HG03108 (cell line): ENCODE measurements at regions not wholly inside any gene's neighbourhood (a gene's known extent, or its start where the extent isn't known, plus 50 kb on each side); places are given as distances from the start of the nearest gene placed in this dataset.

Source experiments
- ATAC-seq: cut with Tn5 transposase; IDR thresholded peaks from one replicate; pipeline ENCODE4 v1.9.1; 2021; ENCODE audit warnings: moderate library complexity; ENCODE audit not compliant: unreplicated experiment

DNA sequence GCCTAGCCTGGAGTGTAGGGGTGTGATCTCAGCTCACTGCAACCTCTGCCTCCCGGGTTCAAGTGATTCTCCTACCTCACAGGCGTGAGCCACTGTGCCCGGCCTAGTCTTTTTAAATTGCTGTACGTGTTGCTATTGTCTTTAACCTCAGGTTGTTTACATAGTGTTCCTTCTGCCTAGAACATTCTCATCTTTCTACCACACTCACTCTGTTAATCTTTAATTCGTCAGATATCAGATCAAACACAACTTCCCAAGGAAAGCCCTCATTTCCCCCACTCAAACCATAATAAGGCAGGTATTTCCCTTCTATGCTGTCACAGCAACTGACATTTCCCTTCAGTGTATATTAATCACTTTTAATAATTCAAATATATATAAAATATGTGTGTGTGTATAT, 1310.0 kb upstream of the C9orf72 start:
- ATAC-seq, result no peak

DNA sequence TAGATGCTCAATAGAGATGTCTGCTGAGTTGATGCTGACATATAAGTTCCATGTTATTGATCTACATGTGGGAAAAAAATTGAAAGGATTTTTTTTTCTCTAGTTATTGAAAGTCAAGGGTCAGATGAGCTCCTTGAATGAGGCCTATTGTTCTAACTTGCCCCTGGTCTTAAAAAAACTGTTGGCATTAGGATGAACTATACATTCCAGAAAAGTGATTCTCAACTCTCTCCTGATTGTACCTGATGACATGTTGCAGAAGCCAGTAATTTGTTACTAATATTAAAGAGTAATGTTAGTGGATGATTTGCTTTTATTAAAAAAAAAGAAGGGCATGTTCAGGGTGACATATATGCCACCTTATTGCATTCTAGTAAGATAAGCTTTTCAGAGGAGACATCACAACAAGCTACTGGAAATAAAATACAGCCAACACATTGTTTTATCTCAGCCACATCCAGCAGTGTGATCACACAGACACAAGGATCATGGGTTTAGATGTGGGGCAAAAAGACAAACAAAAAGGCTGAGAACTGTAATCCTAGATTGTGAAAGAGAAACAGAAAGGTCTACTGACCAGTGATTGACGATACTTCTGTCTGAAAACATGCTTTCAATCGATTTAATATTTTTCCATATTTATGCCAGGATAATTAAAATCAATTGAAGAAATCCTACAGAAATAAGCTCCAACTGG, 1314.1 kb upstream of the C9orf72 start:
- no peak for ATAC-seq

DNA sequence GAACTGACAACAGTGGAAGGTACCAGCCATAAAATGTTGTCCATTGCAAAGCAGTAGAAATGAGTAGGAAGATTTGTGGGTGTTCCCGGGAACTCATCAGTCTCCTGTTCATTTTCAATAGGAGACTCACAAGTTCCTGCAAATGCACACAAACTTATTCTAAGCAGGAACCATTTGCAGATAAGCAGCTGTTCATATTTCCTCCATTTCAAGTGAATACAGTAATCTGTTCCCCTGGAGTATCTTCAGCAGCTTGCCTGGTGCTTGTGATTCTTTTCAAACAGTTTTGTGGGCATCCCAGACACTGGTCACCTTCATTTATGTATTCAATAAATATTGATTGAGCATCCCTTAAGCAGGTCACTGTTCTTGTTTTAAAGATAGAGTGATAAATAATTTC, 1315.5 kb upstream of the C9orf72 start:
- no peak for ATAC-seq

DNA sequence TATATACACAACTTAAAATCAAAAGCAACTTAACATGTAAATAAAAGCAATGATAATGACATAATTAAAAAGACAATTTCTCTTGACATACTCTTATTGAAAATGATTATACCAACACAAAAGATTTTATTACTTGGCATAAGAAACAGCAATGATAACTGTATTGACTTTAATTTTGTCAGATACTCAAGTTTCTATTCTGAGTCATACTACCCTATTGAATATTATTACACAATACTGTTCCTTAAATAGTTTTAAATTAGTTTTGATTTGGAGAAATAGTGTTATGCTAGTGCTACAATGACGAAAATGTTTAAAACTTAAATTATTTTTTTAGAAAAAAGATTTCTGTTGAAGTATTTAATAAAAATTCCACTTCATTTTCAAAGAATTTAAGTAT, 1319.3 kb upstream of the C9orf72 start:
- ATAC-seq, result no peak

DNA sequence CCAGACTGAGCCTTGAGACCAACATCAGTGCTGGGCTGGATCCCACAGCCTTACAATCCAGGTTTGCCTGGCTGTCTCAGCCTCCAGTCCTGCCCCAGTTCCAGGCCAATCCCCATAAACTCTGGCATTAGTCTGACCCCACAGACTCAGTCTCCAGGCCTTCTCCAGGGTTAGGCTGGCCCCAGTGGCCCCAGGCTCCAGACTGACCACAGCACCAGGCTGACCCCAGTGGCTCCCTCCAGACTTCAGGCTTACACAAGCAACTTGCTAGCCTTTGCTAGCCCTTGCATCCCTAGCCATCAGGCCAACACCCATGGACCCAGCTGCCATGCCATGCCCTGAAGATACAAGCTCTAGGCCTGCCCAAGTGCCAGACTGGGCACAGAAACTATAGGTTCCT, 1326.0 kb upstream of the C9orf72 start:
- ATAC-seq, result no peak

DNA sequence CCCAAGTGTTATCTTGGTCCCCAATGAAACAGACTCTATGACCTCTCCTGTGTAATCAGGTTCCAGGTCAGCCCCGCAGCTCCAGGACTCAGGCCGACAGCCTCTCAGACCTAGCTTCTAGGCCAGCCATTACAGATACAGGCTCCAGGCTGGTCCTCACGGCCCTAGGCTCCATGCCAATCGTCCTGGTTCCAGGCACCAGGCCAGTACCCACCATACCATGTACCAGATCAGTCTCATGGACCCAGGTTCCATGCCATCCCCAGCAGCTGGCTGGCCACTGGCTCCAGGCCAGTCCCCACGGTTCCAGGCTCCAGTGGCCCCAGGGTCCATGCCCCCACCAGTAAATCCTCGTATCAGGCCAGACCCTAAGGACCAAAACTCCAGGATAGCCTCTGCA, 1326.6 kb upstream of the C9orf72 start:
- ATAC-seq, result no peak

DNA sequence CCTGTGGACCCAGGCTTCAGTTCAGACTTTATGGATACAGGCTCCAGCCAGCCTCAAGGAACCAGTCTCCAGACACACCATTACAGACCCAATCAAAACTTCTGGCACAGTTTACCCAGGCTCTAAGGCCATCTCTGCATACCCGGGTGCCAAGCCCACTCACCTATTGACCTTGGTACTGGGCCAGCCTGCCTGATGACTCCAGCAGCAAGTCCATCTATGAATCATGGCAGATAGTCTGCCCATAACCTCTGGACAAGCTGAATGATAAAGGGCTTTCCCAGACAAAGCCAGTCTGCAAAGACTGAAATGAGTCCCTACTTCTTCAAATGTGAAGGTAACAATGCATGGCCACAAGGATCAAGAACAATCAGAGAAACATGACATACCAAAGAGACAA, 1327.1 kb upstream of the C9orf72 start:
- ATAC-seq, result no peak

DNA sequence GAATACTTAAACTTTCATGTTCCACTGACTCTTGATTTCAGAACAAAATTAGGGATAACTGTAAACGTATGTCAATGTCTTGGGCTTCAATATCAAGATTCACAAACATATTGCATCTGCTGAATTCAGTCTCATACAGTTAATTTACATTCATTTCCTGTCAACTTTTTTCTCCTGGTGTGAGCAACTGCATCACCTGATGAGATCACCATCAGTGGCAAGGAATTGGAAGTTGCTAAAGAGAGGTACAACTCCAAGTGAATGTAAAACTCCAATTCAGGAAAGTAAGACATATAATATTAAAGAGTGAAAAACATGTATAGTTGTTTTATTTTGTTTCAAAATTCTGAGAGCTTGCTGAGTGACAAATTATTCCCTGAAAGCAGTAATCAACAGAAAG, 1336.2 kb upstream of the C9orf72 start:
- ATAC-seq, result no peak

DNA sequence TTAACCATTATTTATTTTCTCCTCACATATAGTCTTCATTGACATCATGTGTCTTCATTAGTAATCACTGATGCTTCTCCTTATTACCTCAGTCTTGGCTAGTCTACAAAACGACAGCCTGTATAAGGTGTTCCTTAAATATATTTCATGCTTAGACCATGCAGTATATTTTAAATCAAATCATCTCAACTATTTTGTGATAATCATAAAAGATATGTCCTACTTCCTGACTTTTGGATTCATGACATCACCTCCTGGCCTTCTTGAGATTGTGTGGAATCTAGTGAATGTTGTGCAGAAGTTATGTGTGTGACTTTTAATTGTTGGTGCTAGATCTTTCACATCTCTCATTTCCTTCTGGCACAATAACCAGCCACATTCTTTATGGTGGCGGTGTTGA, 1339.3 kb upstream of the C9orf72 start:
- ATAC-seq, result no peak

DNA sequence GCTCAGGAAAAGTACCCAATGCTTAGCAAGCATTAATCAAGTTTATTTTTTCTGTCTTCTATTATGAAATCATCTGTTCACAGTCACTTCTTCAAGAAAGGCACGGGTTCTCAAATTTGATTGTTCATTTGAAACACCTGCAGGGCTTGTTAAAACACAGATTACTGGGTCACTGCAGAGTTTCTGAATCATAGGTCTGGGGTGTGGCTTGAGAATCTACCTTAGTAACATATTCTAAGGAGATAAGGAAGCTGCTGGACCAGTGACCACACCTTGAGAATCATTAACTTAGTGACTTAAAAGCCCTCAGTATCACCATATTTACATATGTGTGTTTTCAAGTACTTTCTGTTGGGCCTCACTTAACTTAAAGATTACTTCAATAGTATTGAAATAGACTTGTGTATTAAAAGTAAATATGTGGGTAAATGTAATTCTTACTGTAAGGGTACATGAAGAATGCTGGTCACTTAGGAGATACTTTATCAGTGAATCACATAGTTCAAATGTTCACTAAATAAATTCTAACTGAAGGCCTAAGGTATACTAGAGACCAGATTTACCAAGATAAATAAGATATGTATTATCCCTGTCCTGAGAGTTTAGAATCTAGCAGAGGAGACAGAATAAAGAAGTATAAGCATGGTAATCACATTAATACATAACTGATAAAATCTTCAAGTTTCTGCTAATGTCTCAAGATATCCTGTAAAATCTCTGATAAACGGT, 1342.1 kb upstream of the C9orf72 start:
- no peak for ATAC-seq

DNA sequence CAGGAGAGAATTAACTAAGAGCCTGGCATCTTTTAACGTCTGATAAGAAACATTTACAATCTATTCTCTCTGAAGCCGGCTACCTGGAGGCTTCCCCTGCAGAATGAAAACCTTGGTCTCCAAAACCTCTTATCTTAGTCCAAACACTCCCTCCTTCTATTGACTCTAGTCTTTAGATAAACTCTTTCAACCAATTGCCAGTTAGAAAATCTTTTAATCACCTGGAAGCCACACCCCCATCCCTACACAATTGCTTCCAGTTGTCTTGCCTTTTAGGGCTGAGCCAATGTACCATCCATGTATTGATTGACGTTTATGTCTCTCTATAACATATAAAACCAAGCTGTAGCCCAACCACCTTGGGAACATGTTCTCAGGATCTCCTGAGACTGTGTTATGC, 1343.1 kb upstream of the C9orf72 start:
- ATAC-seq, result no peak

DNA sequence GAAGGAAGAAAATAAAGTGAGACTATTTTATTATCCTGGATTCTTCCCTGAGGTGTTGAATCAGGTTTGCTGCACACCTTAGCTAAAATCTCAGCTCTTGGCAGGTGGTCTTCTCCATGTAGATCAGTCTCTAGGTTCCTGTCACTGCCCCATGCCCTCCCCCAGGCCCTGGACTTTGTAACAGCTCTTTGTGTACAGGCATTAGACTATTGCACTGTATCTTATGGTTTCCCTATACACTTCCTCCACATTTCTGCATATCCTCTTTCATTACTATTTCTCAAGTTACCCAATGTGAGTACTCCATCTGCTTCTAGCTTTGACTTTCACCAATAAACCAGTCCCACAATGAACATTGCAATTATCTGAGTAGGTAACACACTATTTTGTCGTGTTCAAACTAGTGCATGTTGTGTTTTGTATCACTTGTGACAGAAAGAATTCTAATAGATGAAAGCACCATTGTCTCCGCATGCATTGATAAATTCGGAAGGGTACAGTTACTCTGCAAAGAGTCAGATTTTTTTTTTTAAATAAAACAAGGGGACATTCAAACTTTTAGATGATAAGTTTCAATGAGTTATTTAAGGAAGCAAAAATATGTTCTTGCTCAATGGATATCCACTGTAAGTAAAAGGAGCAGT, 1348.7 kb upstream of the C9orf72 start:
- no peak for ATAC-seq

DNA sequence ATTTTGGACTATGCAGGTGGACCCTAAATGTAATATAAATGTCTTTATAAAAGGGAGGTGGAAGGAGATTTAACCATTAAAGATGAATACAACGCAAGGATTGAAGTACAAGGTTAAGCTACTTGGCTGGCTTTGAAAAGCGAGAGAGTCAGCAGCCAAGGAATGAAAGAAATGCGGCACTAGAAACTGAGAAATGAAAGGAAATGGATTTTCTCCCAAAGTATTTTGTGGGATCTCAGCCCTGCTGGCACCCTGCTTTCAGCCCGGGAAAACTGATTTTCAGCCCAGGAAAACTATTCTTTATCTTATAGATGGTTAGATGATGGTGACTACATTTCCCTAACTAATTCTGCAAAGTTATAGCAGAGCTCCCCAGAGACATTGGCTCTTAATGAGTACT, 1349.6 kb upstream of the C9orf72 start:
- ATAC-seq, result no peak

DNA sequence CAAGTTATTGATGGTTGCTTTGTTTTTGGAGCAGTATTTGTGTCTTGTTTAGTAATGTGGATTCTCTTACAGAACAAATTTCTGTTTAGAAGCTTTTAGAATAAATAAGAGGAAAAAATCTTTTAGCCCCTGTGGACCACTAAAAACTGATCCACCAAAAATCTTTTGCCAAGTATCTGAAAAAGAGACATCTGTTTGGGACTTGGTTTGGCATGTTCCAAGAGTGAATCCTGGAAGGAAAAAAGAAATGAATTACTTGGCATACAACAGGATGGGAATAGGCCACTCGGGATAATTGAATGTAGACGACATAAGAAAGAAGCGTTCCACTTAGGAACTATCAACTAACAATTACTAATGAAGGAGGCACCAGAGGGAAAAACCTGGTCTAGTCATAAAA, 1350.1 kb upstream of the C9orf72 start:
- no peak for ATAC-seq

DNA sequence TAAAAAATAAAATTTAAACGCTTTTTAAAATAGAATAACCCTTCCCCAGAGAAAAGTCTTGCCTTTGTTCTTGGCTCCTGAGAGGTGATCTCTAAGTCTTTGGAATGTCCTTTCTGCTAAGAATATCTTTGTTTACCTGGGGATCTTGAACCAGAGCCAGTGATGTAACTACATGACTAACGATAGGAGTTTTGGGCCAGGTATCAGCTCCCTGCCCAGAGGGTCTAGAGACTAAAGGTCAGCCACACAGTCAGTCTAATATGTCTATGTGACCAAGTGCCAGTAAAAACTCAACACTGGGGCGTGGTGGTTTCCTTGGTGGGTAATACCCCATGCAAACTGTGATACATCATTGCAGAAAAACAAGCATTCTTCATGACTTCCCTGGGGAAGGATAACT, 1351.9 kb upstream of the C9orf72 start:
- ATAC-seq, result no peak

DNA sequence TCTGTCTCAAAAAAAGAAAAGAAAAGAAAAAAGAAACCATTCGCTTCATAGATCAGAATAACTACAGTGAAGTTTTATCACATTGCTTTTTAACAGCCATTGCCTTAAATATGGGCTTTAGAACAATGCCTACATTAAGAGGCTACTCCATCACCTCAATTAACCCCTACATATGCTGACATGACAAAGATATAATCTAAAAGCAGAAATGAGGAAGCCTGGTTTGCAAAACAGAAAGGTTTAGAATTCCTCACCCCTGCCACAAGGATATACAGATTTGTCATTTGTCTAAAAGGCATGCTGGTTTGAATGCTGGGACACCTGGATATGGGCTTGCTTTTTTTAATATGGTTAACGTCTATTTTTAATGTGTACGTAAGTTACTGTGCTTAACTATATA, 1353.0 kb upstream of the C9orf72 start:
- no peak for ATAC-seq

DNA sequence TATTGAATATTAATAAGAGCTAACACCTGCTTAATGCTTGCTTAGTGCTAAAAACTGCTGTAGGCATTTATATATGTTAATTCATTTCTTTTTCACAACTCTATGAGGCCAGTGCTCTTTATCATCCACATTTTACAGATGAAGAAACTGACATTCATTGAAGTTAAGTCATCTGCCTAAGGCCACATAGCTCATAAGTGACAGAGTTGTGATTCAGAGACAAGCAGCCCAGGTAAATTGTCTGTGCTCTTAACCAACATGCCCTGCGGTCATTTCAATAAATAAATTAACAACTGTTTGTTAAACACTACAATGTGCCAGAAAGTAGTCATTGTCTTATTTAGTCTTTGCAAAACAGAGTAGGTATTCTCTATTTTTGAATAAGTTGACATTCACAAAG, 1354.4 kb upstream of the C9orf72 start:
- ATAC-seq, result no peak

DNA sequence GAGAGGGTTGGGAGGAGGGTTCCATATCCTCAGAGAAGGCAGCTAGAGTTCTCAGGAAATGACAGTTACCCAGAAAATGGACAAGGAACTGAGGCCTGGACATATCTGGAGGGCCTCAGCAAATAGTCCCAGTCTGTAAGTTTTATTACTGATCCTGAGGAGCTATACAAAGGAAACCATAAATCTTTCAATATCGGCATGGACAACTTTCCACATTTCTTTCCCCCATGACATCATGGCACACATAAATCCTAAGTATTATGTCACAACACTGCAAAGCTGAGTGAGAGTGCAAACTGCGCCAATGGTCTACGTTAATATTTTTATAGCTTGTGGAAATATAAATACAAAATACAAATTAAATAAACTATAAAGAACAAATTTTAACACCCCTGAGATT, 1356.2 kb upstream of the C9orf72 start:
- no peak for ATAC-seq

DNA sequence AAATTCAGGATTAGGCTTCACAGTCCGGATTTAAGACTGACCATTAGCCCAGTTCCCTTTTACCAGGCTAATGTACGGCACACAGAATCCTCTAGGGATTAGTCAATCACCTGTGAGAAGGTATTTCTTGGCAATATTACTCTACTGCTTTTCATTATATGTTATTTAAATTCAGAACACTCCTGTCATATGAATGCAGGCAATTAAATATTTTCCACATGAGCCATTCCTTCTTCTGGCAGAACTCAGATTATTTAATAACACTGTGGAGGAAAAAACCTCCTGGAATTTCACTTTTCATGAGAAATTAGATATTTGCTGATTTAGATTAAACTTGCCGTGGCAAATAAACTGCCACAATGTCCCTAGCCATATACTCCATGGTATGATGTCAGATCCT, 1357.5 kb upstream of the C9orf72 start:
- ATAC-seq, result no peak

DNA sequence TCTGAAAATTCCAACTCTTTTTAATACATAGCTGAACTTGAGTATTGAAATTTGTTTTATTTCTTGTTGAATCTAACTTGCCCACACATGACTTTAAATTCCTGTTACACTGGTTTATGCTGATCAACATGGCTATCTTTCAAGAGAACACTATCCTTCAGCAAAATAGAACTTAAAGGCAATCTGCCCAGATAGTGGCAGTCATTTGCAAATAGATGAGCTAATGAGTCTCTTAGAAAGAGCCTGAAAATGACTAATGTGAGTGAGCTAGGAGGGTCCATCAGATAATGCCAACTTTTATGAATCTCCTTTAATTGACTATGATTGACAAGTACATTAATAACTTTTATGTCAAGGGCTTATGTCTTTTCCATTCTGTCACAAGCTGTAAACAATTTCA, 1360.8 kb upstream of the C9orf72 start:
- no peak for ATAC-seq

DNA sequence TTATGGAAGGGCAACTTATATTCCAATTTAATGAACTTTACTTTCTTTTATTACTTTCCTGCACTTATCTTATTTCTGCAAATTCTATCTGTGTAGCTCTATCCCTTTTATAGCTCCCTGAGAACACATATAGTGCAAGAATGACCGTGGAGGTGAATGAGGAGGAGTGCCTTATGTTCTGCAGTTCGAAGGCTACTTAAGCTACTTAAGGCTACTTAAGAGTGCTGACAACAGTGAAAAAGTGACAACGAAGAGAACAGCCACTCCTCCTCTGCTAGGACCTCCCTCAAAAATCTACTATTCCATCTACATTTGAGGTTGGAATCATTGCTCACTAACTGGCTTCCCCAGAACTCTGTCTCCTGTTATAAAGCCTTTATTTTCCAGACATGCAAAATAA, 1365.7 kb upstream of the C9orf72 start:
- no peak for ATAC-seq

DNA sequence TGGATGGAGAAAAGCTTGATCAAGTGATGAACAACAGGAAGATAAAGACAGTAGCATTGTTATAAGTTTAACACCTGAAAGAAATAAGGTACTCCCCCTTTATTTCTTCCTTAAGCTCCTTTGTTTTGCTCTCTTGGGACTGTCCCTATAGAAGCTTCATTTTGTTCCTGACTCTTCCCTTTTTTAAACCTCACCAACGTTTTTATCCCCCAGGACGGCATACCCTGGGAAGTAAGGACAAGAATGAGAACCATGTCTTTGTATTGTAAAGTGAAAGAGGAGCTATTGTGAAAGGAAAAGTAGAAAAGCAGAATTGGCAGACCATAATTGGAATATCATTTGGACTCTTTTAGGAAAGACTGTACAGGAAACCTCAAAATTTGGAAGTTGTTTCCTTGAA, 1368.6 kb upstream of the C9orf72 start:
- no peak for ATAC-seq
